ENCODE measurements at regions not wholly inside any gene's neighbourhood (a gene's known extent, or its start where the extent isn't known, plus 50 kb on each side); places are given as distances from the start of the nearest gene placed in this dataset.

DNA sequence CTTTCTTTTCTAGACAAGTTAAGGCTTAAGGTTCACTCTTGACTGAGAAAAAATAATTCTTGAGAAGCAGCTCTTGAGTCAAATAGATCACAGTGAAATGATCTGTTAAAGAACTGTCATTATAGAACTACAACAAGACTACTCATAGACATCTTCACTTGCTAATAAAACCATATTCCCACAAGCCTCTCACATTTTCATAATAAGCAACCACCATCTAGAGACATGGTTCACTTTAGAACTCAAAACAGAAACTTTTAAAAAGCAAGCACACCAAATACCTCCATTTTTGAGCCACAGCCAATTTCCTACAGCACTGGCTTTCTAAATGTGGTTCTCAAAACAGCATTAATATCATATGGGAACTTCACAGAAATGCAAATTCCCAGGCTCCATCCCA is 309.5 kb downstream of the TMA16 start:
- no peak overlapping the region for H3K4me3 ChIP-seq (ENCODE audit: control insufficient read depth, low read depth, low read length)
- TF ChIP-seq, protein P1, sequence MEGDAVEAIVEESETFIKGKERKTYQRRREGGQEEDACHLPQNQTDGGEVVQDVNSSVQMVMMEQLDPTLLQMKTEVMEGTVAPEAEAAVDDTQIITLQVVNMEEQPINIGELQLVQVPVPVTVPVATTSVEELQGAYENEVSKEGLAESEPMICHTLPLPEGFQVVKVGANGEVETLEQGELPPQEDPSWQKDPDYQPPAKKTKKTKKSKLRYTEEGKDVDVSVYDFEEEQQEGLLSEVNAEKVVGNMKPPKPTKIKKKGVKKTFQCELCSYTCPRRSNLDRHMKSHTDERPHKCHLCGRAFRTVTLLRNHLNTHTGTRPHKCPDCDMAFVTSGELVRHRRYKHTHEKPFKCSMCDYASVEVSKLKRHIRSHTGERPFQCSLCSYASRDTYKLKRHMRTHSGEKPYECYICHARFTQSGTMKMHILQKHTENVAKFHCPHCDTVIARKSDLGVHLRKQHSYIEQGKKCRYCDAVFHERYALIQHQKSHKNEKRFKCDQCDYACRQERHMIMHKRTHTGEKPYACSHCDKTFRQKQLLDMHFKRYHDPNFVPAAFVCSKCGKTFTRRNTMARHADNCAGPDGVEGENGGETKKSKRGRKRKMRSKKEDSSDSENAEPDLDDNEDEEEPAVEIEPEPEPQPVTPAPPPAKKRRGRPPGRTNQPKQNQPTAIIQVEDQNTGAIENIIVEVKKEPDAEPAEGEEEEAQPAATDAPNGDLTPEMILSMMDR (IDR thresholded peaks at IDR 0.05; ENCODE audit: control insufficient read depth, insufficient read depth, low read depth, low read length, missing control alignments), result no peak
- no peak for DNase-seq (ENCODE audit: low read depth)

DNA sequence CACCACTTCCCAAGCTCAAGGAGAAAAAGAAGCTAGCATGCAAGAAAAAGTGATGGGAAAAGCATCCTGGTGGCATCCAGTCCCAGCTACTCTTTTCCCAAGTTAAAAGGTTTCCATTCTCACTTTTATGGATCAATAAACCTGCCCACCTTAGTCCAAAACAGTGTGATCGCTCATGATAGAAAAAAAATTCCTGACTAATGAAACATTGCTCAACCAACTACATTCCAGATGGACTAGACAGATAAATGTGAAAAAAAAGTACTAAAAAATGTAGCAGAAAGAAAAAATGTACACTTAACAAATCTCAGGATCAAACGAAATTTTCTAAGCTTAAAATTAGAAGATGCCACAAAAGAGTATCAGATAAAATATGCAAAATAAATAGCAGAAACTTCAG is 312.2 kb downstream of the TMA16 start:
- no peak for DNase-seq (ENCODE audit: low read depth)
- no peak overlapping the region for H3K4me3 ChIP-seq (ENCODE audit: control insufficient read depth, low read depth, low read length)
- TF ChIP-seq, protein P1 (IDR thresholded peaks at IDR 0.05; ENCODE audit: control insufficient read depth, insufficient read depth, low read depth, low read length, missing control alignments), result no peak

DNA sequence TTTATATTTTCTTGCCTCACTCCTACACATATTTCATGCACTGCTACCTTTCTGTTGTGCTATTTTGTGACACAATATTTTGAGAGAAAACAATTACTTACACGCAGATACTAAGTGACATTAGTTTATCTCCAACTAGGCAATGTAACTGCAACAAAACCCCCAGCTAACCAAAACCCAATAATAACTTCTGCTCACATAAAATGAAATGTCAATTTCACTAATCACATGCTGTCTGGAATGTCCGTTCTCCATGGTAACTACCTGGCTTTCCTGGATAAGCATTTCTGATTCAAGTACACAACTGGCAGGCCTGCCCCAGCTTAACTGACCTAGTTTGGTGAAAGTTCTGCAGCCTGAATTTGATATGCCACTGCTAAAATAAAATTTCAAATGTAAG is 313.5 kb downstream of the TMA16 start:
- TF ChIP-seq, protein P1 (IDR thresholded peaks at IDR 0.05; ENCODE audit: control insufficient read depth, insufficient read depth, low read depth, low read length, missing control alignments), result no peak
- H3K4me3 ChIP-seq (ENCODE audit: control insufficient read depth, low read depth, low read length), result no peak overlapping the region
- no peak for DNase-seq (ENCODE audit: low read depth)

DNA sequence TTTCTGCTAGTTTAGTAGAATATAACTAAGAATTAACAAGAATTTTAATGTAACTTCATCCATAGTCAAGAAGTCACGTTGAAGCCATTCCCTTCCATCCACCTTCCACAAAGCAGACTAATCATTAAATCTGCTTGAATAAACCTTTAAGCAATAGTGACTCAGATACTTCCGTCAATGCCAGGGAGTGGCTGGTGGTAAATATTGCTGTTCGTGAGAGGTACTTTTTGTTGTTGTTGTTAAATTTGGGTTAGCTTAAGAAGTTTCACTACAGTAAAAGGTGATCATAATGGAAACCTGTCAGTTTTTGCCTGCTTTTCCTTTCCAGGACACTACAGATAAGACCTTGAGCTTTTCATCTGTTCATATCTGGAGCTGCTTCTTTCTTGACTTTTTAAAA is 316.3 kb downstream of the TMA16 start:
- TF ChIP-seq, protein P1 (IDR thresholded peaks at IDR 0.05; ENCODE audit: control insufficient read depth, insufficient read depth, low read depth, low read length, missing control alignments), result no peak
- no peak overlapping the region for H3K4me3 ChIP-seq (ENCODE audit: control insufficient read depth, low read depth, low read length)
- DNase-seq (ENCODE audit: low read depth), result no peak

DNA sequence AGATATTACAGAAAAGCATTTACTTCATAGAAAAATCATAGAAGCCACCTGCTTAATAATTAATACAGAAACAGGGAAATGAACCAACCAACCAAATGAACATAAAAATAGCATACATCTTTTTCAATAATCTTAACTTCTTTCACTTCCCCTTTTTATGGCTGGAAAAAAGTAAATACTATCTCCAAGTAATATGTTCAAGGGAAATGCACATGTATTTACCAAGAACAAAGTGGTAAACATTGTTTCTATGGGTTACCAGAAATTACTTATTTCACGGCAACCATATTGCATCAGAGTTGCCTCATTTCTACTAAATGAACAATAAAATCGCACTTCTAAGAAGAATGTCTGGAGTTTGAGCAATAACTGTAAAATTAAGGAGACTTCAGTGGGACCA is 321.3 kb downstream of the TMA16 start:
- no peak for DNase-seq (ENCODE audit: low read depth)
- H3K4me3 ChIP-seq (ENCODE audit: control insufficient read depth, low read depth, low read length), result no peak overlapping the region
- TF ChIP-seq, protein P1 (IDR thresholded peaks at IDR 0.05; ENCODE audit: control insufficient read depth, insufficient read depth, low read depth, low read length, missing control alignments), result no peak

DNA sequence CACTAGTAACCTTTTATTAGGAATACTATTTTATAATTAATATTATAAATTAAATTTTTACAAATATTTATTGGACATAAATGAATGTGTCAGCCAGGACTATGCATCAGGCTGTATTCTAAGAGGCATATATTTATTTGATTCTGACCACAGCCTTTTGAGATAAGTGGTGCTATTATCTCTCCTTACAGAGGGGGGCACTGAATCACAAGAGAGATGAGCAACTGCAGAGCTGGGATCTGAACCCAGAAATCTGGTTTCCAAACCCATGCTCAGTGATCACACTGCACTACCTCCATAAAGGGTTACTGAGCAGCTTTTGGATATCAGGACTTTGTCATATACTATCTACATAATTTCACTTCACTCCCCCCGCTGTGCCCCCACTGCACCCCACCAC is 322.0 kb downstream of the TMA16 start:
- no peak for DNase-seq (ENCODE audit: low read depth)
- TF ChIP-seq, protein P1 (IDR thresholded peaks at IDR 0.05; ENCODE audit: control insufficient read depth, insufficient read depth, low read depth, low read length, missing control alignments), result no peak

DNA sequence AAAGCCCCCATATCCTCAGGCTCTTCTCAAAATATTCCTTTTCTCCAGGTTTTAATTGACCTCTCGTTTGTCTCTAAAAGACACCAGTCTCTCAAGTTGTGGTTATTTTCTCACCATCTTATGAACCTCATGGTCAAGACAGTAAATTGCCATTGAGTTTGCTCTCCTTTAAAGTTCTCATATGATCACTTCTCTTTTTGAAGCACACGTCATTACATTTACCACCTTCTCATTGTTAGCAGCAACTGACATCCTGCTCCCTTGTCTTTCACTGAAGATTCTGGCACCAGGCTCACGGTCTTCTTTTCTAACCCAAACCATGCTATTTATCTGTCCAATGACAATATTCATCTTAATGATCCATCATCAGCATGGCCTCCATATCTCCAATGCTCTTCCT is 324.2 kb downstream of the TMA16 start:
- no peak overlapping the region for H3K4me3 ChIP-seq (ENCODE audit: control insufficient read depth, low read depth, low read length)
- TF ChIP-seq, protein P1 (IDR thresholded peaks at IDR 0.05; ENCODE audit: control insufficient read depth, insufficient read depth, low read depth, low read length, missing control alignments), result no peak
- no peak for DNase-seq (ENCODE audit: low read depth)

More for the DNA sequence above, 322.0 kb downstream of the TMA16 start:
- no peak overlapping the region for H3K4me3 ChIP-seq (ENCODE audit: control insufficient read depth, low read depth, low read length)

Data from AG09309 (cell line).